ENCODE measurements at regions not wholly inside any gene's neighbourhood (a gene's known extent, or its start where the extent isn't known, plus 50 kb on each side); places are given as distances from the start of the nearest gene placed in this dataset.

DNA sequence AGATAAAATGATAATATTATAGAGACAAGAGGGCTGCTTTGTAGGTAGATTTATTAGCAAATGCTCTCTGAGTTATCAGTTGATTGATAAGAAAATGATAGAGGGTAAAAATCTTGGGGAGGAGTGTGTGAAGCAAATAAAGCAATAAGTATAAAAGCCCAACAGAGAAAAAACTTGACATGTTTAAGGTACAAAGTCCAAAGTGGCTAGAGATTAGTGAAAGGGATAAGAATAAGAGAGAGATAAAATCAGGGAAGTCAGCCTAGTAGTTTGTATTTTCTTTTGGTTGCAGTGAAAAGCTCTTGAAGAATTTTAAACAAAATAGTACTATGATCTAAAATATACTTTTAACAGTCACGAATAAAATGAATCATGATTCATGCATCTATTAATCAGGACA, 246.2 kb upstream of the LRIG3 start:
- H3K27me3 Mint-ChIP-seq: peaks cover 7% of the 10 kb centered on the region
- Histone ChIP-seq H3K27ac (ENCODE audit: low read length in 2 of 2) (no peak overlapping the region), H3K27me3 (replicated peaks in 1 of 4; ENCODE audit: control extremely low read depth in 1 of 4, control insufficient read depth in 3 of 4, insufficient read depth in 4 of 4, low read length in 3 of 4) (no peaks in the 10 kb centered on the region), H3K9ac (ENCODE audit: low read length) (no peak overlapping the region), H3K4me2 (replicated peaks; ENCODE audit: low read depth, low read length, poor library complexity, severe bottlenecking) (no peak overlapping the region), H3K4me3 (ENCODE audit: control extremely low read depth in 1 of 5, extremely low read depth in 1 of 5, insufficient read depth in 1 of 5, low read depth in 2 of 5, low read length in 4 of 5) (no peak overlapping the region), H2AFZ (ENCODE audit: insufficient read depth, low read depth, low read length, poor library complexity, severe bottlenecking) (no peak overlapping the region), H3K4me1 (ENCODE audit: control insufficient read depth in 2 of 2, insufficient read depth in 2 of 2, low read length in 2 of 2) (no peaks in the 10 kb centered on the region), H3K9me3 (ENCODE audit: control extremely low read depth in 1 of 3, control insufficient read depth in 2 of 3, insufficient read depth in 1 of 3, low read length in 2 of 3) (no peaks in the 10 kb centered on the region), H4K20me1 (ENCODE audit: control insufficient read depth, insufficient read depth, low read length, poor library complexity, severe bottlenecking) (no peaks in the 10 kb centered on the region), H3K36me3 (replicated peaks in 1 of 2; ENCODE audit: control extremely low read depth in 1 of 2, control insufficient read depth in 1 of 2, extremely low read depth in 1 of 2, insufficient read depth in 2 of 2, low read length in 1 of 2) (no peaks in the 10 kb centered on the region), H3K79me2 (ENCODE audit: control insufficient read depth, insufficient read depth, low read length) (no peaks in the 10 kb centered on the region)
- ATAC-seq (ENCODE audit: low read depth): no peak
- H3K9me3 Mint-ChIP-seq (ENCODE audit: insufficient read depth): no peaks in the 10 kb centered on the region
- no CpG with 5 or more reads among the region's 1 CpG for WGBS (ENCODE audit: insufficient coverage)
- H3K4me3 Mint-ChIP-seq: no peak overlapping the region
- H3K4me1 Mint-ChIP-seq: no peaks in the 10 kb centered on the region
- intact Hi-C loops (cut with micrococcal nuclease): loop anchor here (5.0 kb wide), 1 partner anchor 819 kb away; no protein-coding TSS in a partner anchor
- CTCF ChIA-PET: no interaction called here
- no peak for DNase-seq
- POLR2A ChIA-PET: no interaction called here
- H3K27ac Mint-ChIP-seq: no peak overlapping the region
- TF ChIP-seq, protein P1, sequence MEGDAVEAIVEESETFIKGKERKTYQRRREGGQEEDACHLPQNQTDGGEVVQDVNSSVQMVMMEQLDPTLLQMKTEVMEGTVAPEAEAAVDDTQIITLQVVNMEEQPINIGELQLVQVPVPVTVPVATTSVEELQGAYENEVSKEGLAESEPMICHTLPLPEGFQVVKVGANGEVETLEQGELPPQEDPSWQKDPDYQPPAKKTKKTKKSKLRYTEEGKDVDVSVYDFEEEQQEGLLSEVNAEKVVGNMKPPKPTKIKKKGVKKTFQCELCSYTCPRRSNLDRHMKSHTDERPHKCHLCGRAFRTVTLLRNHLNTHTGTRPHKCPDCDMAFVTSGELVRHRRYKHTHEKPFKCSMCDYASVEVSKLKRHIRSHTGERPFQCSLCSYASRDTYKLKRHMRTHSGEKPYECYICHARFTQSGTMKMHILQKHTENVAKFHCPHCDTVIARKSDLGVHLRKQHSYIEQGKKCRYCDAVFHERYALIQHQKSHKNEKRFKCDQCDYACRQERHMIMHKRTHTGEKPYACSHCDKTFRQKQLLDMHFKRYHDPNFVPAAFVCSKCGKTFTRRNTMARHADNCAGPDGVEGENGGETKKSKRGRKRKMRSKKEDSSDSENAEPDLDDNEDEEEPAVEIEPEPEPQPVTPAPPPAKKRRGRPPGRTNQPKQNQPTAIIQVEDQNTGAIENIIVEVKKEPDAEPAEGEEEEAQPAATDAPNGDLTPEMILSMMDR (IDR thresholded peaks at IDR 0.05): no peak
- no peak for TF ChIP-seq EZH2 (IDR thresholded peaks at IDR 0.05; ENCODE audit: borderline replicate concordance, insufficient read depth, low read depth, low read length, poor library complexity, severe bottlenecking)

DNA sequence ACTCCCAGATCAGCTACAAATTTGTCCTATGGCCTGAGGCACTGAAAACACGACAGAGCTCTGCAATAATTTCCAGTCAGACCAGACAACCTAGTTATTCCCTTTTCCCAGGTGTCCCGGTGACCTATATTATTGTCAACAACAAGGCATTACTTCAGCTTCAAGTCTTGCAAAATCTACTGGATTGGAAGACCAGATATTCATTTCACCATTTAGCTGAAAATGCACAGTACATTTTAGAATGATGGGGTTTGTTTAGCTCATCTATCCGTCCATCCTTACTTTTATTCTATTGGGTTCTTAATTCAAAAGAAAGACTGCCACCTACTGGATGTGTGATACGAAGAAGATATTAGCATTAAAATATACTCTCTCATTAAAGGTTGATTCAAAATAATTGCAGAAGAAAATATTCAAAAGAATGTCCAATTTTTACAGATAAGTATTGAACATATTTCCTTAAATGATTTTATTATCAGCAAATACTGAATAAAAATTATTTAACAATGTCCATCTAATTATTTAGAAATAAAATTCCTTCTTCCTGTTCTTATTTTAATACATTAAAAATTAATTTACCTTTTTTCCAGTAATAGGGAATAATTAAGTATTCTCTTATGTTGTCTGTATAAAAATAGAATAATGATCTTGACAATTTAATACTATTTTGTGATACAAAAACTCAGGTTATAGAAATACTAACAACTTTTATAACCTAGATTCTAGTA, 244.9 kb upstream of the LRIG3 start:
- H3K27ac Mint-ChIP-seq: no peak overlapping the region
- no peak overlapping the region for H3K4me3 Mint-ChIP-seq
- H3K4me1 Mint-ChIP-seq: no peaks in the 10 kb centered on the region
- Histone ChIP-seq H3K9me3 (ENCODE audit: control extremely low read depth in 1 of 3, control insufficient read depth in 2 of 3, insufficient read depth in 1 of 3, low read length in 2 of 3) (no peaks in the 10 kb centered on the region), H3K4me2 (replicated peaks; ENCODE audit: low read depth, low read length, poor library complexity, severe bottlenecking) (no peak overlapping the region), H4K20me1 (ENCODE audit: control insufficient read depth, insufficient read depth, low read length, poor library complexity, severe bottlenecking) (no peaks in the 10 kb centered on the region), H3K36me3 (replicated peaks in 1 of 2; ENCODE audit: control extremely low read depth in 1 of 2, control insufficient read depth in 1 of 2, extremely low read depth in 1 of 2, insufficient read depth in 2 of 2, low read length in 1 of 2) (no peaks in the 10 kb centered on the region), H3K27ac (ENCODE audit: low read length in 2 of 2) (no peak overlapping the region), H3K27me3 (replicated peaks in 1 of 4; ENCODE audit: control extremely low read depth in 1 of 4, control insufficient read depth in 3 of 4, insufficient read depth in 4 of 4, low read length in 3 of 4) (no peaks in the 10 kb centered on the region), H3K4me1 (ENCODE audit: control insufficient read depth in 2 of 2, insufficient read depth in 2 of 2, low read length in 2 of 2) (no peaks in the 10 kb centered on the region), H2AFZ (ENCODE audit: insufficient read depth, low read depth, low read length, poor library complexity, severe bottlenecking) (no peak overlapping the region), H3K79me2 (ENCODE audit: control insufficient read depth, insufficient read depth, low read length) (no peaks in the 10 kb centered on the region), H3K4me3 (ENCODE audit: control extremely low read depth in 1 of 5, extremely low read depth in 1 of 5, insufficient read depth in 1 of 5, low read depth in 2 of 5, low read length in 4 of 5) (no peak overlapping the region), H3K9ac (ENCODE audit: low read length) (no peak overlapping the region)
- peaks cover 7% of the 10 kb centered on the region for H3K27me3 Mint-ChIP-seq
- ChIA-PET POLR2A (no interaction called here), CTCF (no interaction called here)
- ATAC-seq (ENCODE audit: low read depth): no peak
- intact Hi-C loops (cut with micrococcal nuclease): loop anchor here (5.0 kb wide), 1 partner anchor 818 kb away; no protein-coding TSS in a partner anchor
- WGBS (ENCODE audit: insufficient coverage): 78% methylated on average over 2 of the region's 4 CpGs
- no peaks in the 10 kb centered on the region for H3K9me3 Mint-ChIP-seq (ENCODE audit: insufficient read depth)
- TF ChIP-seq, protein P1 (IDR thresholded peaks at IDR 0.05): no peak
- no peak for TF ChIP-seq EZH2 (IDR thresholded peaks at IDR 0.05; ENCODE audit: borderline replicate concordance, insufficient read depth, low read depth, low read length, poor library complexity, severe bottlenecking)
- no peak for DNase-seq

Measured in B cell (primary cell).